ENCODE measurements at regions not wholly inside any gene's neighbourhood (a gene's known extent, or its start where the extent isn't known, plus 50 kb on each side); places are given as distances from the start of the nearest gene placed in this dataset.

GRCh38 chr4:13762130-13762529, 134.6 kb upstream of the BOD1L1 start:
- H3K27me3 ChIP-seq = no peaks in the 10 kb centered on the region
- H3K27ac ChIP-seq = no peak overlapping the region
- intact Hi-C loops (cut with DNase I) = no loop called here
- WGBS, 4 donors = 68 to 79% (median 79%) methylated on average over 2 of the region's 2 CpGs
- no peak for TF ChIP-seq CTCF (IDR thresholded peaks at IDR 0.05)
- TF ChIP-seq POLR2A (IDR thresholded peaks at IDR 0.05) = no peak
- H3K36me3 ChIP-seq (replicated peaks in 1 of 2) = no peaks in the 10 kb centered on the region
- H3K4me3 ChIP-seq = no peak overlapping the region
- DNase-seq = no peak
- H3K9me3 ChIP-seq (replicated peaks in 1 of 3) = no peaks in the 10 kb centered on the region
- no peaks in the 10 kb centered on the region for H3K4me1 ChIP-seq (replicated peaks in 1 of 2)

DNA sequence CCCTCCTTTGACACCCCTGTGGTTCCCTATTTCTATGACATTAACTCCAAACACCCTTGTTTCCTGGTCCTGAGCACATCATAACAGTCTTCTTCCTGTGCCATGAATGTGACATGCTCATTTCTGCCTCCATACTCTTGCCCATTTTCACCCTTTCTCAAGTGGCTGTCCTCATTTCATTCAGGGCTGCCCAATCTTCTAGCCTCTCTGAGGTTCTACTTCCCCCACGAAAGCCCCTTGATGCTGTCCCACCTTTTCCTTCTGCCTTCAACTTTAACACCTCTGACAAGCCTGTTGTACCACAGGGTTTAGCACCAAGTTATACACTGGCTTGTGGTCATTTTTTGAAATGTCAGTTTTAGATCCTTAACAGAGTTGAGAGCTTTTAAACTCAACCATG, 136.2 kb upstream of the BOD1L1 start:
- intact Hi-C loops (cut with DNase I) = no loop called here
- no peaks in the 10 kb centered on the region for H3K9me3 ChIP-seq (replicated peaks in 1 of 3)
- H3K4me3 ChIP-seq = no peak overlapping the region
- DNase-seq = no peak
- H3K4me1 ChIP-seq (replicated peaks in 1 of 2) = no peaks in the 10 kb centered on the region
- WGBS, 4 donors = 79 to 93% (median 85%) methylated on average over 1 of the region's 1 CpG
- no peak for TF ChIP-seq CTCF (IDR thresholded peaks at IDR 0.05)
- no peak for TF ChIP-seq POLR2A (IDR thresholded peaks at IDR 0.05)
- no peak overlapping the region for H3K27ac ChIP-seq
- no peaks in the 10 kb centered on the region for H3K36me3 ChIP-seq (replicated peaks in 1 of 2)
- H3K27me3 ChIP-seq = no peaks in the 10 kb centered on the region

- Histone ChIP-seq H3K4me1 (replicated peaks in 1 of 2) (no peaks in the 10 kb centered on the region), H3K9me3 (replicated peaks in 1 of 3) (no peaks in the 10 kb centered on the region), H3K27ac (no peak overlapping the region), H3K27me3 (no peaks in the 10 kb centered on the region), H3K4me3 (no peak overlapping the region), H3K36me3 (replicated peaks in 1 of 2) (no peaks in the 10 kb centered on the region)
- TF ChIP-seq POLR2A (IDR thresholded peaks at IDR 0.05) = no peak
- TF ChIP-seq CTCF (IDR thresholded peaks at IDR 0.05) = no peak
- WGBS, 4 donors = 52 to 64% (median 61%) methylated on average over 4 of the region's 4 CpGs
- intact Hi-C loops (cut with DNase I) = no loop called here
- no peak for DNase-seq
These were observed 138.0 kb upstream of the BOD1L1 start for GRCh38 chr4:13765539-13765938.

DNA sequence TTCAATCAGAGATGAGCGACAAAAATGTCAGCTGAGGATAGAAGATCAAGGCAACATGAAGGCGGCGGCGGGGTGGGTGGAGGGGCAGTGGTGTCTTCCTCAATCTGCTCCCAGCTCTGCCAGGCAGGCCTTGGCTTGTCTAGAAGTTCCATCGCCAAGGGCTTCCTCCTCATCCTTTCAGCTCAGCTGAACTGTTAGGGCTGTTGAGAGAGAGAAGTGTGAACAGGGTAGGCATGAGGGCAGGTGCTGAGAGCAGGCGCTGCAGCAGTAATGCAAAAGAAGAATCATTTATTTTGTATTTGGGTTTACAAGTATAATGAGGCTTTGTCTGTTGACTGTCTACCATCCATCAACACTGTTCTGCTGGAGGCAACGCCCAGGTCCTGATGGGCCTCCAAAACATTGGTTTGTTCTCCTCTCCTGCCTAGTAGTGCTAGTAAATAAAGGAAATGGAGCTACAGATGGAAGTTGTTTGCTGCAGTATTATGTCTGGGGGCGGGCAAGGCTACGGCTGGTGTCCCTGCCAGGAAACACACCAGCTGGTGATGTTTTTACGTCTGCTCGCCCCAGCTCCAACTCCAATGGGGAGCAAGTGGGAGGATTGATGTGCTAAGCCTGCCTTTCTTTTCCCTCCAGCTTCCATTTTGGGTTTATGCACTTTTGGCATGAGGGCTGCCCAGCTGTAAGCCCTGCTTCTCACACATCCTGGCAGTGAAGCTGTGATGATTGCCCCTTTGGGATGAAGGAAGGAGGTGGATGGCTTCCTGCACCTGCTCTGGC, 139.4 kb upstream of the BOD1L1 start:
- H3K4me1 ChIP-seq (replicated peaks in 1 of 2) = no peaks in the 10 kb centered on the region
- peaks cover 0 to 4% (median 0%) of the 10 kb centered on the region in 3 donors for H3K9me3 ChIP-seq (replicated peaks in 1 of 3)
- H3K4me3 ChIP-seq = no peak overlapping the region
- TF ChIP-seq CTCF (IDR thresholded peaks at IDR 0.05) (no peak), POLR2A (IDR thresholded peaks at IDR 0.05) (no peak)
- DNase-seq = no peak
- H3K27me3 ChIP-seq = no peaks in the 10 kb centered on the region
- intact Hi-C loops (cut with DNase I) = no loop called here
- no peaks in the 10 kb centered on the region for H3K36me3 ChIP-seq (replicated peaks in 1 of 2)
- 78 to 84% (median 79%) methylated on average over 11 of the region's 11 CpGs for WGBS, 4 donors
- H3K27ac ChIP-seq = no peak overlapping the region

Measured in adrenal gland (tissue), 9 donors.